Hepatocyte (in vitro differentiated cells): ENCODE measurements at regions not wholly inside any gene's neighbourhood (a gene's known extent, or its start where the extent isn't known, plus 50 kb on each side); places are given as distances from the start of the nearest gene placed in this dataset.

Experiments
- CTCF ChIP-seq: fragments of 200-600 bp; sonication (generic); IDR thresholded peaks from 2 replicates; pipeline ENCODE4 v1.5.1; 2016; ENCODE audit warnings: antibody characterized with exemption, mild to moderate bottlenecking; ENCODE audit not compliant: poor library complexity
- EZH2phosphoT487 ChIP-seq: fragments of 200-600 bp; sonication (generic); IDR thresholded peaks from one replicate; pipeline ENCODE4 v1.6.1; 2018; ENCODE audit warnings: antibody characterized with exemption, mild to moderate bottlenecking, low read depth, moderate library complexity; ENCODE audit not compliant: unreplicated experiment, severe bottlenecking

GRCh38 chr20:63097336-63097831 is 90.6 kb upstream of the BHLHE23 start:
- no peak for TF ChIP-seq CTCF
- no peak for TF ChIP-seq EZH2phosphoT487
